GM12891 (cell line): ENCODE measurements at regions not wholly inside any gene's neighbourhood (a gene's known extent, or its start where the extent isn't known, plus 50 kb on each side); places are given as distances from the start of the nearest gene placed in this dataset.
"Not testable (repeated sequence)": the region's sequence is repeated elsewhere in the genome, so short reads cannot be mapped to it uniquely, and the experiment has no call there.

Experiments used
- POLR2A ChIP-seq: IDR thresholded peaks from 2 replicates; pipeline ENCODE4 v1.6.1; 2011; ENCODE audit warnings: low read depth, low read length, control low read depth
- POLR2AphosphoS5 ChIP-seq: IDR thresholded peaks from 2 replicates; pipeline ENCODE4 v1.6.1; 2011; ENCODE audit warnings: low read depth, low read length, control low read depth
- POU2F2 ChIP-seq: IDR thresholded peaks from 2 replicates; pipeline ENCODE4 v1.6.1; 2011; ENCODE audit warnings: low read depth, mild to moderate bottlenecking, control low read depth, low read length, moderate library complexity
- SPI1 ChIP-seq: IDR thresholded peaks from 2 replicates; pipeline ENCODE4 v1.6.1; 2011; ENCODE audit warnings: low read depth, low read length, control low read depth
- TAF1 ChIP-seq: IDR thresholded peaks from 2 replicates; pipeline ENCODE4 v1.6.1; 2011; ENCODE audit warnings: low read depth, low read length, control low read depth

GRCh38 chr9:90233081-90233480, 409.5 kb downstream of the DIRAS2 start:
- not testable (repeated sequence) for TF ChIP-seq SPI1, POLR2A, TAF1, POLR2AphosphoS5, POU2F2
